ENCODE measurements at regions not wholly inside any gene's neighbourhood (a gene's known extent, or its start where the extent isn't known, plus 50 kb on each side); places are given as distances from the start of the nearest gene placed in this dataset.

GRCh38 chr1:55689800-55690199 lies 474.6 kb upstream of the USP24 start:
- TF ChIP-seq POLR2A (IDR thresholded peaks at IDR 0.05), result no peak
- no peak for TF ChIP-seq CTCF (IDR thresholded peaks at IDR 0.05)

All from testis (tissue), 2 donors.